NCI-H2081 treated with DMSO at 0.1 percent for 48 hours (cell line): ENCODE measurements at regions not wholly inside any gene's neighbourhood (a gene's known extent, or its start where the extent isn't known, plus 50 kb on each side); places are given as distances from the start of the nearest gene placed in this dataset.

Experiments
- DNase-seq: peaks from one replicate; lab custom pipeline; 2025; lab: John Stamatoyannopoulos, UW

GRCh38 chr5:158482125-158482524, 617.6 kb downstream of the EBF1 start:
- no peak for DNase-seq

GRCh38 chr5:158478139-158478538, 619.2 kb upstream of the CLINT1 start:
- DNase-seq = no peak

GRCh38 chr5:158477214-158477613, 618.3 kb upstream of the CLINT1 start:
- no peak for DNase-seq

- no peak for DNase-seq
Observed at GRCh38 chr5:158473016-158473635, 614.2 kb upstream of the CLINT1 start.

- DNase-seq = no peak
Observed at GRCh38 chr5:158471535-158471924, 612.6 kb upstream of the CLINT1 start.

GRCh38 chr5:158470764-158471534, 612.0 kb upstream of the CLINT1 start:
- DNase-seq = peak; percentile 11

- DNase-seq = no peak
Observed at GRCh38 chr5:158468444-158468843, 609.5 kb upstream of the CLINT1 start.

- no peak for DNase-seq
Observed at GRCh38 chr5:158466191-158466590, 607.2 kb upstream of the CLINT1 start.

- no peak for DNase-seq
Observed at GRCh38 chr5:158465086-158465972, 606.4 kb upstream of the CLINT1 start.

- DNase-seq = no peak
Observed at GRCh38 chr5:158464383-158464782, 605.4 kb upstream of the CLINT1 start.

- no peak for DNase-seq
Observed at GRCh38 chr5:158463938-158464337, 605.0 kb upstream of the CLINT1 start.

GRCh38 chr5:158463188-158463587, 604.2 kb upstream of the CLINT1 start:
- DNase-seq = no peak

- no peak for DNase-seq
Observed at GRCh38 chr5:158462349-158463114, 603.6 kb upstream of the CLINT1 start.

GRCh38 chr5:158461240-158461854, 602.4 kb upstream of the CLINT1 start:
- DNase-seq = no peak

GRCh38 chr5:158458086-158458485, 599.1 kb upstream of the CLINT1 start:
- DNase-seq = no peak

- DNase-seq = no peak
Observed at GRCh38 chr5:158456756-158457155, 597.8 kb upstream of the CLINT1 start.

GRCh38 chr5:158456241-158456640, 597.3 kb upstream of the CLINT1 start:
- DNase-seq = no peak

GRCh38 chr5:158451993-158452672, 593.2 kb upstream of the CLINT1 start:
- no peak for DNase-seq

GRCh38 chr5:158451203-158451992, 592.5 kb upstream of the CLINT1 start:
- DNase-seq = no peak

- no peak for DNase-seq
Observed at GRCh38 chr5:158450751-158451171, 591.8 kb upstream of the CLINT1 start.
